GM19372 (cell line): ENCODE measurements at regions not wholly inside any gene's neighbourhood (a gene's known extent, or its start where the extent isn't known, plus 50 kb on each side); places are given as distances from the start of the nearest gene placed in this dataset.

Experiments
- ATAC-seq: cut with Tn5 transposase; IDR thresholded peaks from one replicate; pipeline ENCODE4 v1.9.1; 2021; ENCODE audit warnings: mild to moderate bottlenecking, low read depth, moderate library complexity; ENCODE audit not compliant: unreplicated experiment

DNA sequence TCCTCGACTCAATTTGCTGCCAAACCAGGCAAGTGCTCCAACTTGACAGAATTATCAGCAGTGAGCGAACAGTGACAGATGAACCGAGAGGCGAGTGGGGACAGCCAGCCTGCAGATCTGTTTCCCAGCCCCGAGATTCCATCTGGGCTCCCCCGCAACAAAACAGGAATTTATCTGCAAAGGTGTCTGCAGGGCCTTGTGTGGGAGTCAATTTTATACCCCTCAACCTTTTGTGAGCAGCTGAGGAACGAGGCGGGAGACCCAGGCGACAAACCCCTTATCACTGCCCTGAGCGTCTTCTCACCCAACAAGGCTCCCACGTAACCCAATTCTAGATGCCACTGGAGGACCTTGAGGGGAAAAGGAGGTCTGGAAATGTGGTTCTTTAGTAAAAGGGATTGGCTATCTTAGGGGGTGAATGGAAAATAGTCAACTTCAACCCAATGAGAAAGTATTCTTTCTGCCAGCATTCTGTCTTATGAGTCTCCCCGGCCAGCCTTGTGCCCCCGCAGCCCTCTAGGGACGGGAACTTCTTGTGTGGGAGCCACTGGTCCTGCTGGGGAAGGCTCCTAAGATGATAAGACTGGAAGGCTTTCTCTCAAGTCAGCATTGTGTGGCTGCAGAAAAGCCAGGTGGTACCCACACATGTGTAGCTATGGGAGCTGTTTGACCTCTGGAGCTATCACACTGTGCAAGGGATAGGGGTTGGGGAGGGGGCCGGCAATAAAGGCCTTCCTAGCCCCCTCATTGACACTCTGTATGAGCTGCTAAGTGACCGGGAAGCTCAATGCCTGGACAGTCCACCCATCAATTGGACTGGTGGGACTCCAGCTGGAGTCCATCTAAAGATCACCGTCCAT lies 527.9 kb downstream of the SHQ1 start:
- no peak for ATAC-seq

DNA sequence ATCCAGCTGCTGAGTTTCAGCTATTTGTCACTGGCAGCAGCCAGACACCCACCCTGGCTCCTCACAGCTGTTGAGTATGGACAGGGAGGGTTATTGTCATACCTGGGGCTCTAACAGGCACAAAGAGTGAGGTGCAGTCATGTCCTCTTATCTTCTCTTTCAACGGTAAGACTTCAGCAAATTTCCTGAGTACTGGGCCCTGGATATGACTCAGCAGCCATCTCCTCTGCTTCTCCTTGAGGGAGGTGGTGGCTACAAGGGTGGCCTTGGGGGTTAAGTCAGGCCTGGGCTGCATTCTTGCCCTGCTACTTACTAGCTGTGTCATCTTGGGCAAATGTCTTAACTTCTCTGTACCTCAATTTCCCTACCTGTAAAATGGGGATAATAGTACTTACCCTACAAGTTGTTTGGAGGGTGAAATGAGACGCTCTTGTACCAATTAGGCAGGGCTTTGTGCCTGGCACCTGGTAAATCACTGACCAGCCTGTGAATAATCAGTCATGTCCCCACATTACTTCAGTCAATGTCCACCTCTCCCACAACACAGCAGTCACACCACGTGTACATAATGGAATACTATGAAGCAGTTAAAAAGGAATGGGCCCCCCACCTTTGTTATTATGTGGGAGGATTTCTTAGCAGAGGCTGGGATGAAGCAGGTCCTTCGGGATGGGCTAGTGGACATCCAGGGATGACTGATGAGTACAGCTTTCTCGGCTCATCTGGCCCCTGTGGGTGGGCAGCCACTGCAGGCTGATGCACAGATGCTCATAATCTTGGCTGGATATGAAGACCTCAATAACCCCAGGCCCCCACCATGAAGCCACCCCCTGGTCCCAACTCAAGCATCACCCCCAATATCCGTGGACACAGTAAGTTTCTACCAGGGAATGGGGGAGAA lies 528.8 kb downstream of the SHQ1 start:
- no peak for ATAC-seq

- no peak for ATAC-seq
Measured at GRCh38 chr3:72318504-72319193, 529.6 kb downstream of the SHQ1 start.

GRCh38 chr3:72317491-72317890 lies 530.8 kb downstream of the SHQ1 start:
- ATAC-seq = no peak

DNA sequence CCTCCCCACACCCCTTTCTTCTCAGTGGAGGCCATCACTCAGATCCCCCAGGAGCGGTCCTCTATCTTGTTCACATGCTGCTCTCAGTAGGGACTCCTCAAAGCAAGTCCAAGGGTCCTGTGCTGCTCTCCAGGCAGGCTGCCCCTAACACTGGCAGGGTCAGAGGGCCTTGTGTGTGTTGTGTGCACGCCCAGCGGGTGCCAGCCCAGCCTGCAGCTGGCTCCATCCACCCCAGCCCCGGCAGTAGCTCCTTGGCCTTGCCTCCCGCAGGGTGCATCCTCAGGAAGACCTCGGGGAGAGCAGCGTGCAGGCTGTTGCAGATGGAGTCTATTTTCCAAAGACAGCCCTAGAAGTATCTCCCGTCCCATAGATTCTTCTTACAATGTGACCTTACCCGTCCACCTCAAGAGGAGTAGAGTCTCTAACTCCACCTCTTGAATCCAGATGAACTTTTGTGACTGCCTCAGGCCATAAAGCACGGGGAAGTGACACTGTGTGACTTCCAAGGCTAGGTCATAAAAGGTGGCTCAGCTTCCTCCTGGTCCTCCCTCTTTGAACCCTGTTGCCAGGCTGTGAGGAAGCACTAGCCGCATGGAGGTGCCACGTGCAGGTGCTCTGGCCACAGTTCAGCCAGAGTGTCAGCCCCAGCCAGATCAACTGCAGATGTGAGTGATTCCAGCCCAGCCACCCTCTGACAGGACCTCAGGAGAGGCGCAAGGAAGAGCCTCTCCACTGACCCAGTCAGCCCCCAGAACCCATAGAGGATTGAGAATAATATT lies 531.6 kb downstream of the SHQ1 start:
- no peak for ATAC-seq

DNA sequence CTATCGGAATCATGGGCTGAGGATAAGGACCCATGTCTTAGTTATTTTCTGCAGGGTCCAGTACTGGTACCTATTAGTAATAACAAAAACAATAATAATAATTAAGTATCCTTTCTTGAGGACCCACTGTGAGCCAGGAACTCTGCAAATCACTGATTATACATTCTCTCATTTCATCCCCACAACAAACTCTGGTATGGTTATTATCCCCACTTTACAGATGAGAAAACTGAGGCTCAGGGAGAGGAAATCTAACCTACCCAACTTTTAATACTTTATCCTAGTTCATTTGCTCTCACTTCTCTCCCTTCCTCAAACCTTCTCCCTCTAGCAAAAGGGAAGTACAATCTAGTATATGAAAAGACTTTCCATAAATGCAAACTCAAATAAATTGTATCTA lies 528.4 kb upstream of the PROK2 start:
- no peak for ATAC-seq

- ATAC-seq = no peak
Measured at GRCh38 chr3:72312339-72312738, 527.4 kb upstream of the PROK2 start.

DNA sequence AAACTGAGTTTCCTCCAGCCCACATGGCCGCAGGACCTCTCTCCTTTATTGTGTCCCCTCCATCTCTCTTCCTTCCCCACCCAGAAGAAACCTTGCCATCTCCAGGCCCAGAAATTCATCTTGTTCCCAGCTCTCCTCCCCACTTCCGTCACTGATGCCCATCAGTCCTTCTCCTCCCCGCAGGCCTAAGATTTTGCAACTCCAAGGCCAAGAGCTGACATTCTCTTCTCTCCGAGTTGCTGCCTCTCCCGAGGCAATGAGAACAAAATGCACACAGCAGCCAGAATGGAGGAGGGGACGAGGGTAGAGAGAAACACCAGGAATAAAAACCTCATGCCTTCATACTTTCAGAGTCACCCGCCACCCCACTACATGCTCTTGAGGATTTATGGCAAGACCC lies 526.5 kb upstream of the PROK2 start:
- no peak for ATAC-seq

- peak; percentile 94 for ATAC-seq
Measured at GRCh38 chr3:72310419-72311380, 525.8 kb upstream of the PROK2 start.

- no peak for ATAC-seq
Measured at GRCh38 chr3:72309661-72310418, 524.9 kb upstream of the PROK2 start.

GRCh38 chr3:72308641-72309040 lies 523.7 kb upstream of the PROK2 start:
- no peak for ATAC-seq

DNA sequence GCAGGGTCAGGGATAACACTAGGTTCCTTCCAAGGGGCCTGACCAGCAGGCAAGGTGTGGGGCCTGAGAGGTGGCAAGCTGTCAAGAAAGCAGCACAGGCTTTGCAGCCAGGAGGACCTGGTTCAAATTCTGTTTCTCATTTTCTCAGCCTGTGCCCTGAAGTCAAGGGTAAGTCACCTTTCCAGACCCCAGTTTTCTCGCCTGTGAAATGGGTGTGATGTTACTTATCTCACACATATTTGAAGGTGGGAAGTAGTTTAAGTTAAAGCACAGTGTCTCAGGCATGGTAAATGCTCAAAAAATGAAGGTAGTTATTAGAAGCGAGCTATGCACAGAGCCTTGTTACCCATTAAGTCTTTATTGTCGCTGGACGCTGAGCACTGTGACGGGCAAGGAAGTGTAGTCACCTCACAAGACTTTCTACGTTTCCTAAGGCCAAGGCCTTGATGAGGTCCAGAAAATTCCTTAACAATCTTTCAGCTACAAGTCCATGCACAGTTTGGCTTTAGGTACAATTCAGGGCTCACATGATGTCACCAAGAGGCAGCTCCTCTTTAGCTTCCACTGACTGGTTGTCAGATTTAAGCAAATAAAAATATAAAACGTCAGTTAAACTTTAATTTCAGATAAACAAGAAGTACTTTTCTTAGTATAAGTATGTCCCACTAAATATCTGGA lies 522.6 kb upstream of the PROK2 start:
- no peak for ATAC-seq

GRCh38 chr3:72306800-72307341 lies 521.9 kb upstream of the PROK2 start:
- no peak for ATAC-seq

GRCh38 chr3:72303926-72304325 lies 519.0 kb upstream of the PROK2 start:
- ATAC-seq = no peak

DNA sequence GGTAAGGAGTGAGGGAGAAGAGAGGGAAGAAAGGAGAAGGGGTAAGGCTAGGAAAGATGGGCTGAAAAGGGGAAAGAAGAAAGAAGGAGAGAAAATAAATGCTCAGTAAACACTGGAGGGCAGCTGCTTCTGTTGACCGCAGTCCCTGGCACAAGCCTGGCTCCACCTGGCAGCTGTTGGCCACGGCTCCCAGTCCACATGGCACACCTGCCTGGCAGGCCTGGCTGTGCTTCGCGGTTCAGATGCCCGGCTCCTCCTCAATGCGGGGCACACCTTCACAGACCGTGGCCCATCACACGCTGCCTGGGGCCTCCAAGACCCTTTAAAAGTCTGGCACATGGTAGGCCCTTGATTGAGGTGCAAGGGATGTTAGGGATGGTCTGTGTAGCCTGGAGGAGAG lies 516.8 kb upstream of the PROK2 start:
- no peak for ATAC-seq

DNA sequence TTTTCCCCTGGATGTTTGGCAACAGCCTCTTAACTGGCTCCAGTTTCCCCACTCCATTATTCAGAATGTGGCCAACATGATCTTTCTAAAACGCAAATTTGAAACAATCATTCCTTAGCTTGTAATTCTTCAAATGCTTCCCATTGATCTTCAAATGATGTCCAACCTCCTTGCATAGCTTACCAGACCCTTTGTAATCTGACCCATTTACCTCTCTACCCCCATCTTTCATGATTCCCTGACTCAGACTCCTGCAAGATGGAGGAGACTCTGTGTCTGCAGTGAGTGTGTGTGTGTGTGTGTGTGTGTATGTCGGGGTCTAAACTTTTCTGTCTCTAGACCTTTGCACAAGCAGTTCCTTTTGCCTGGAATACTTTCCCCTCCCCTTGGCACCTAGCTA lies 515.7 kb upstream of the PROK2 start:
- ATAC-seq = no peak

DNA sequence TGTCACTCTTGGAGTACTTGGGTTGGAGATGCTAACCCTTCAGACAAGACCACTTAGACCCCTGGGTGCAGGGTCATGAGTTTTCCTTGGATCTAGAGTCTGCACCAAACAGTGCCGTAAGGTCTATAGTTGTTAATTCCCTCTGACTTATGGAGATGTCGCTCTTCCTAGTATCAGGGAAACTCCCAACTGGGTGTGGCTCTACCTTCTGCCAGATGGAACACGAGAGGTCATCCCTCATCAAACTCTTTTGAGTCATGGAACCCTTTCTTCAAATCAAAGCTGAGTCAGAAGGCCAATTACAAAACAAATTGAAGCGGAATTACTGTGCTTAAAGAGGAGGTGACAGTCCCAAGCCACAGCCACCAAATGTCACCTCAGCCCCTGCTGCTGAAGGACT lies 514.9 kb upstream of the PROK2 start:
- no peak for ATAC-seq
